Trophoblast cell (in vitro differentiated cells and primary cell): ENCODE measurements at regions not wholly inside any gene's neighbourhood (a gene's known extent, or its start where the extent isn't known, plus 50 kb on each side); places are given as distances from the start of the nearest gene placed in this dataset.

Experiments used
- DNase-seq, 2 donors: peaks; one replicate each; pipeline ENCODE4 v3.0.0-alpha.2; 2016
- H2AFZ ChIP-seq: 2 replicates; pipeline ENCODE4 v1.6.1; 2013; ENCODE audit warnings: low read length, moderate library complexity, mild to moderate bottlenecking; ENCODE audit not compliant: insufficient read depth, poor library complexity
- H2AK5ac ChIP-seq: 2 replicates; pipeline ENCODE4 v1.6.1; 2013; ENCODE audit warnings: mild to moderate bottlenecking, low read length
- H2BK120ac ChIP-seq: 2 replicates; pipeline ENCODE4 v1.6.1; 2013; ENCODE audit warnings: low read length, mild to moderate bottlenecking, moderate library complexity; ENCODE audit not compliant: insufficient read depth, poor library complexity
- H2BK12ac ChIP-seq: 2 replicates; pipeline ENCODE4 v1.6.1; 2013; ENCODE audit warnings: mild to moderate bottlenecking, low read length, moderate library complexity
- H2BK5ac ChIP-seq: 2 replicates; pipeline ENCODE4 v1.6.1; 2013; ENCODE audit warnings: low read length, low read depth, moderate library complexity, mild to moderate bottlenecking; ENCODE audit not compliant: poor library complexity
- H3K14ac ChIP-seq: 2 replicates; pipeline ENCODE4 v1.6.1; 2013; ENCODE audit warnings: mild to moderate bottlenecking, low read length
- H3K18ac ChIP-seq: 2 replicates; pipeline ENCODE4 v1.6.1; 2013; ENCODE audit warnings: mild to moderate bottlenecking, low read length
- H3K23ac ChIP-seq: 2 replicates; pipeline ENCODE4 v1.6.1; 2013; ENCODE audit warnings: low read length
- H3K27ac ChIP-seq: 2 replicates; pipeline ENCODE4 v1.5.1; 2013; ENCODE audit warnings: low read depth, mild to moderate bottlenecking, inconsistent platforms, low read length, moderate library complexity
- H3K27me3 ChIP-seq: 2 replicates; pipeline ENCODE4 v1.6.1; 2013; ENCODE audit warnings: inconsistent platforms, mild to moderate bottlenecking, low read length, moderate library complexity; ENCODE audit not compliant: insufficient read depth
- H3K36me3 ChIP-seq, 2 experiments: 1 replicate in 1 of 2; 2 replicates in 1 of 2; pipeline ENCODE4 v1.6.1; 2013; ENCODE audit warnings: low read length in 2 of 2, mild to moderate bottlenecking in 2 of 2, moderate library complexity in 1 of 2; ENCODE audit not compliant: insufficient read depth in 2 of 2, control insufficient read depth in 1 of 2
- H3K4ac ChIP-seq: 2 replicates; pipeline ENCODE4 v1.6.1; 2013; ENCODE audit warnings: low read depth, mild to moderate bottlenecking, low read length, moderate library complexity
- H3K4me1 ChIP-seq, 2 experiments: 1 replicate in 1 of 2; 2 replicates in 1 of 2; pipeline ENCODE4 v1.6.1; 2013; ENCODE audit warnings: low read length in 2 of 2, mild to moderate bottlenecking in 2 of 2, moderate library complexity in 1 of 2; ENCODE audit not compliant: insufficient read depth in 2 of 2, control insufficient read depth in 1 of 2
- H3K4me2 ChIP-seq: 2 replicates; pipeline ENCODE4 v1.6.1; 2013; ENCODE audit warnings: inconsistent platforms, mild to moderate bottlenecking, low read length, moderate library complexity
- H3K4me3 ChIP-seq: 2 replicates; pipeline ENCODE4 v1.5.1; 2013; ENCODE audit warnings: mild to moderate bottlenecking, low read depth, low read length, inconsistent platforms
- H3K79me1 ChIP-seq: one replicate; pipeline ENCODE4 v1.6.1; 2013; ENCODE audit warnings: low read length
- H3K79me2 ChIP-seq: 2 replicates; pipeline ENCODE4 v1.6.1; 2013; ENCODE audit warnings: low read length, mild to moderate bottlenecking; ENCODE audit not compliant: control insufficient read depth, insufficient read depth, poor library complexity
- H3K9ac ChIP-seq: 2 replicates; pipeline ENCODE4 v1.6.1; 2013; ENCODE audit warnings: mild to moderate bottlenecking, low read length
- H3K9me3 ChIP-seq: 2 replicates; pipeline ENCODE4 v1.6.1; 2013; ENCODE audit warnings: low read depth, mild to moderate bottlenecking, control low read depth, inconsistent platforms, low read length; ENCODE audit not compliant: insufficient read depth
- H4K12ac ChIP-seq: 2 replicates; pipeline ENCODE4 v1.6.1; 2013; ENCODE audit warnings: low read depth, mild to moderate bottlenecking, low read length, moderate library complexity
- H4K8ac ChIP-seq: 2 replicates; pipeline ENCODE4 v1.6.1; 2013; ENCODE audit warnings: low read depth, mild to moderate bottlenecking, low read length, moderate library complexity
- H4K91ac ChIP-seq: one replicate; pipeline ENCODE4 v1.6.1; 2013; ENCODE audit warnings: low read depth, mild to moderate bottlenecking, low read length, moderate library complexity
- WGBS: extraction: QIAGEN DNeasy Blood & Tissue Kit; methylation state at CpG from one replicate; pipeline ENCODE4 v1.1.7; 2013; ENCODE audit warnings: missing lambda C conversion rate; ENCODE audit not compliant: insufficient read length, insufficient coverage; ENCODE audit errors: extremely low coverage; 5-methylcytosine and 5-hydroxymethylcytosine counted together

GRCh38 chr4:3382251-3382650 is 59.5 kb upstream of the HGFAC start:
- no peak overlapping the region for H2AFZ ChIP-seq
- H3K79me1 ChIP-seq = no peaks in the 10 kb centered on the region
- no peak overlapping the region for H3K23ac ChIP-seq
- H4K12ac ChIP-seq = no peak overlapping the region
- H3K9me3 ChIP-seq = peaks cover 7% of the 10 kb centered on the region
- H3K27me3 ChIP-seq = no peaks in the 10 kb centered on the region
- no peak overlapping the region for H3K18ac ChIP-seq
- H3K9ac ChIP-seq = no peak overlapping the region
- no peak overlapping the region for H3K27ac ChIP-seq
- H3K4ac ChIP-seq = no peak overlapping the region
- H2AK5ac ChIP-seq = no peak overlapping the region
- H3K36me3 ChIP-seq = peaks cover 0 to 6% of the 10 kb centered on the region in 2 experiments
- H3K4me2 ChIP-seq = no peak overlapping the region
- no peak overlapping the region for H4K8ac ChIP-seq
- H3K4me3 ChIP-seq = no peak overlapping the region
- H2BK5ac ChIP-seq = no peak overlapping the region
- no peak overlapping the region for H3K14ac ChIP-seq
- no CpG with 5 or more reads among the region's 6 CpGs for WGBS
- H3K4me1 ChIP-seq = peaks cover 6 to 18% of the 10 kb centered on the region in 2 experiments
- H3K79me2 ChIP-seq = no peaks in the 10 kb centered on the region
- H2BK12ac ChIP-seq = no peak overlapping the region
- no peak overlapping the region for H4K91ac ChIP-seq
- DNase-seq = no peak
- no peak overlapping the region for H2BK120ac ChIP-seq

GRCh38 chr4:3384391-3384770 is 57.4 kb upstream of the HGFAC start:
- Histone ChIP-seq H3K9ac (no peak overlapping the region), H2BK120ac (no peak overlapping the region), H3K14ac (no peak overlapping the region), H2AK5ac (no peak overlapping the region), H3K27ac (no peak overlapping the region), H3K23ac (no peak overlapping the region), H2AFZ (no peak overlapping the region), H3K27me3 (no peaks in the 10 kb centered on the region), H2BK5ac (no peak overlapping the region), H3K4me3 (no peak overlapping the region), H3K9me3 (peaks cover 7% of the 10 kb centered on the region), H4K8ac (no peak overlapping the region), H3K4ac (no peak overlapping the region), H3K4me2 (no peak overlapping the region), H3K18ac (no peak overlapping the region), H2BK12ac (no peak overlapping the region), H4K12ac (no peak overlapping the region), H3K79me1 (no peaks in the 10 kb centered on the region), H4K91ac (no peak overlapping the region), H3K36me3 (peaks cover 0 to 6% of the 10 kb centered on the region in 2 experiments), H3K79me2 (no peaks in the 10 kb centered on the region), H3K4me1 (peaks cover 9 to 21% of the 10 kb centered on the region in 2 experiments)
- peak in 1 of 2 donors; percentile 15 for DNase-seq
- WGBS = no CpG with 5 or more reads among the region's 7 CpGs

GRCh38 chr4:3384771-3385710 is 56.7 kb upstream of the HGFAC start:
- no CpG with 5 or more reads among the region's 35 CpGs for WGBS
- Histone ChIP-seq H2BK120ac (no peak overlapping the region), H3K14ac (peak overlapping the region; percentile 1), H3K9me3 (peaks cover 6% of the 10 kb centered on the region), H3K79me2 (no peaks in the 10 kb centered on the region), H3K23ac (no peak overlapping the region), H3K4me3 (no peak overlapping the region), H3K36me3 (peaks cover 0 to 6% of the 10 kb centered on the region in 2 experiments), H4K8ac (no peak overlapping the region), H3K4me1 (peaks cover 9 to 21% of the 10 kb centered on the region in 2 experiments), H3K4me2 (no peak overlapping the region), H4K12ac (no peak overlapping the region), H2AK5ac (no peak overlapping the region), H2BK12ac (no peak overlapping the region), H3K4ac (no peak overlapping the region), H3K27ac (no peak overlapping the region), H4K91ac (peak overlapping the region; percentile 21), H2BK5ac (no peak overlapping the region), H3K27me3 (no peaks in the 10 kb centered on the region), H2AFZ (no peak overlapping the region), H3K9ac (no peak overlapping the region), H3K79me1 (no peaks in the 10 kb centered on the region), H3K18ac (peak overlapping the region; percentile 0)
- DNase-seq = peak in 1 of 2 donors; percentile 21

- no peak for DNase-seq
- H2BK120ac ChIP-seq = peak overlapping the region; percentile 35
- peaks cover 9 to 21% of the 10 kb centered on the region in 2 experiments for H3K4me1 ChIP-seq
- H3K4me3 ChIP-seq = no peak overlapping the region
- H2BK5ac ChIP-seq = no peak overlapping the region
- no peaks in the 10 kb centered on the region for H3K27me3 ChIP-seq
- peak overlapping the region; percentile 1 for H2AK5ac ChIP-seq
- H3K14ac ChIP-seq = peak overlapping the region; percentile 1
- no peak overlapping the region for H3K27ac ChIP-seq
- H3K79me1 ChIP-seq = no peaks in the 10 kb centered on the region
- peak overlapping the region; percentile 0 for H3K18ac ChIP-seq
- H3K36me3 ChIP-seq = no peaks in the 10 kb centered on the region
- H3K79me2 ChIP-seq = peaks cover 1% of the 10 kb centered on the region
- H3K4me2 ChIP-seq = no peak overlapping the region
- H4K91ac ChIP-seq = peak overlapping the region; percentile 21
- peak overlapping the region; percentile 1 for H4K8ac ChIP-seq
- no peak overlapping the region for H2BK12ac ChIP-seq
- no peaks in the 10 kb centered on the region for H3K9me3 ChIP-seq
- no peak overlapping the region for H3K23ac ChIP-seq
- no peak overlapping the region for H3K9ac ChIP-seq
- H4K12ac ChIP-seq = no peak overlapping the region
- no peak overlapping the region for H2AFZ ChIP-seq
- H3K4ac ChIP-seq = no peak overlapping the region
- no CpG with 5 or more reads among the region's 21 CpGs for WGBS
These were observed 55.9 kb upstream of the HGFAC start for GRCh38 chr4:3385711-3386420.
